Activated T-cell treated with anti-CD3 and anti-CD28 coated beads, Interleukin-2, amount 50 U/mL, for 24 hours (primary cell): ENCODE measurements at regions not wholly inside any gene's neighbourhood (a gene's known extent, or its start where the extent isn't known, plus 50 kb on each side); places are given as distances from the start of the nearest gene placed in this dataset.
"Not testable (repeated sequence)": the region's sequence is repeated elsewhere in the genome, so short reads cannot be mapped to it uniquely, and the experiment has no call there.

Source experiments
- DNase-seq: peaks from one replicate; pipeline ENCODE4 v3.0.0-alpha.2; 2020
- H3K27ac Mint-ChIP-seq: 2 replicates; pipeline ENCODE4 v1.8.0; 2020; ENCODE audit warnings: mild to moderate bottlenecking, mixed read lengths
- H3K27me3 Mint-ChIP-seq: 2 replicates; pipeline ENCODE4 v1.8.0; 2020; ENCODE audit warnings: mixed read lengths
- H3K36me3 Mint-ChIP-seq: 2 replicates; pipeline ENCODE4 v1.8.0; 2020; ENCODE audit warnings: low read depth, mixed read lengths
- H3K4me1 Mint-ChIP-seq: 2 replicates; pipeline ENCODE4 v1.8.0; 2020; ENCODE audit warnings: low read depth, mixed read lengths
- H3K4me3 Mint-ChIP-seq: 2 replicates; pipeline ENCODE4 v1.8.0; 2020; ENCODE audit warnings: mild to moderate bottlenecking, moderate library complexity, mixed read lengths
- H3K9me3 Mint-ChIP-seq: 2 replicates; pipeline ENCODE4 v1.8.0; 2020; ENCODE audit warnings: mixed read lengths

DNA sequence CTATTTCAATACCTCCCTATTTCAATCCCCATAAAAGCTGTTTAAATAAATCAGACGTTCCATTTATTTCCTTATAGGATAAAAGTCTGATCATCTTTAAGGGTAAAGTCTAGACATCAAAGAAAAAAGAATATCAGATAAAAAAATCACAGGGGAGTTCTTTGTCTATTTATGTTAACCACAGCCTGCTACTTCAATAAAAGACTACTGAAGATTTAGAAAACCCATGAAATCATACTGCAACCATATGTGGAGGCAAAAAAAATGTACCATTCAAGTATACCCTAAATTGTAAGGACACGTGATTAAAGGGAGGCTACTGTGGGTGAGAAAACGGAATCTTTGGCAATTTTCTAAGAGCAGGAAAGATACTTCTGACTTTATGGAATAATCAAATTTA lies 108.2 kb upstream of the TNFSF4 start:
- H3K4me3 Mint-ChIP-seq = no peak overlapping the region
- H3K27ac Mint-ChIP-seq = no peak overlapping the region
- DNase-seq = no peak
- peaks cover 5% of the 10 kb centered on the region for H3K4me1 Mint-ChIP-seq
- H3K36me3 Mint-ChIP-seq = no peaks in the 10 kb centered on the region
- H3K27me3 Mint-ChIP-seq = no peaks in the 10 kb centered on the region
- peaks cover 6% of the 10 kb centered on the region for H3K9me3 Mint-ChIP-seq

GRCh38 chr1:173318788-173319187 lies 111.7 kb upstream of the TNFSF4 start:
- no peak overlapping the region for H3K4me3 Mint-ChIP-seq

GRCh38 chr1:173324352-173324751 lies 117.2 kb upstream of the TNFSF4 start:
- peaks cover 12% of the 10 kb centered on the region for H3K36me3 Mint-ChIP-seq
- H3K9me3 Mint-ChIP-seq, H3K4me3 Mint-ChIP-seq, H3K4me1 Mint-ChIP-seq, DNase-seq, H3K27ac Mint-ChIP-seq, H3K27me3 Mint-ChIP-seq: not testable (repeated sequence)

More at GRCh38 chr1:173318788-173319187, 111.7 kb upstream of the TNFSF4 start:
- DNase-seq = no peak
- H3K9me3 Mint-ChIP-seq = peaks cover 5% of the 10 kb centered on the region
- H3K27me3 Mint-ChIP-seq = no peaks in the 10 kb centered on the region
- H3K36me3 Mint-ChIP-seq = peaks cover 9% of the 10 kb centered on the region
- no peak overlapping the region for H3K27ac Mint-ChIP-seq
- H3K4me1 Mint-ChIP-seq = peaks cover 5% of the 10 kb centered on the region

GRCh38 chr1:173327987-173328386 lies 120.9 kb upstream of the TNFSF4 start:
- peaks cover 18% of the 10 kb centered on the region for H3K4me1 Mint-ChIP-seq
- not testable (repeated sequence) for DNase-seq, H3K9me3 Mint-ChIP-seq, H3K27ac Mint-ChIP-seq, H3K27me3 Mint-ChIP-seq, H3K36me3 Mint-ChIP-seq, H3K4me3 Mint-ChIP-seq

DNA sequence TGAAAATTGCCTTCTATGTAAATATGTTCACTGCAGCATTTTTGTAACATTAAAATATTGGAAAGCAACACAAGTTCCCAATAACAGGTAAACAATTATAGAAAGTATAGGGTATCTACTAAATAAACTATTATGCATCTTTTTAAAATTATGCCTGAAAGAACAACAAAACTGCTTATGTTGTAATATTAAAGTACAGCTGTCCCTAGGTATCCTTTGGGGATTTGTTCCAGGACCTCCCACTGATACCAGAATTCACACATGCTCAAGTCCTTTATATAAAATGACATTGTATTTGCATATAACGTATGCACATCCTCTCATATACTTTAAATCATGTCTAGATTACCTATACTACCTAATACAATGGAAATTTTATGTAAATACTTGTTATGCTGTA lies 121.8 kb upstream of the TNFSF4 start:
- Mint-ChIP-seq H3K4me1 (peaks cover 24% of the 10 kb centered on the region), H3K4me3 (no peak overlapping the region), H3K9me3 (peaks cover 2% of the 10 kb centered on the region), H3K27me3 (no peaks in the 10 kb centered on the region), H3K36me3 (peaks cover 4% of the 10 kb centered on the region), H3K27ac (no peak overlapping the region)
- DNase-seq = no peak

DNA sequence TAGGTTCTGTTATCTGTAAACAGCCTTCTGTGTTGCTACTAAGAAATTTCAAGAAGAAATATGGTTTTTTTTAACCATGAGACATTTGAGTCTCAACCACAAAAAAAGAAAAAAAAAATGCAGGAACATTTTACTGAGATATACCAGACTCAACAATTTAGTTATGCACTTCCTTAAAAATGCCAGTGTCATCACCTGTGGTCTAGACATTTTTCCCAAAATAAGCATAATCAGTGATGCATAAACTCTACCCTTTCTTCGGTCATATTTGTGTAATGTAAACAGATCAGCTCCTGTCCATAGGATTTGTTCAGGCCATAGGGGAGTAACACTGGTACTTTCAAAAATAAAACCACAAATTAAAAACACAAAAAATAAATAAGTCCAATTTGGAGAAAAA lies 122.6 kb upstream of the TNFSF4 start:
- Mint-ChIP-seq H3K27ac (no peak overlapping the region), H3K36me3 (no peaks in the 10 kb centered on the region), H3K27me3 (no peaks in the 10 kb centered on the region), H3K4me3 (no peak overlapping the region), H3K4me1 (peaks cover 24% of the 10 kb centered on the region), H3K9me3 (no peaks in the 10 kb centered on the region)
- no peak for DNase-seq

DNA sequence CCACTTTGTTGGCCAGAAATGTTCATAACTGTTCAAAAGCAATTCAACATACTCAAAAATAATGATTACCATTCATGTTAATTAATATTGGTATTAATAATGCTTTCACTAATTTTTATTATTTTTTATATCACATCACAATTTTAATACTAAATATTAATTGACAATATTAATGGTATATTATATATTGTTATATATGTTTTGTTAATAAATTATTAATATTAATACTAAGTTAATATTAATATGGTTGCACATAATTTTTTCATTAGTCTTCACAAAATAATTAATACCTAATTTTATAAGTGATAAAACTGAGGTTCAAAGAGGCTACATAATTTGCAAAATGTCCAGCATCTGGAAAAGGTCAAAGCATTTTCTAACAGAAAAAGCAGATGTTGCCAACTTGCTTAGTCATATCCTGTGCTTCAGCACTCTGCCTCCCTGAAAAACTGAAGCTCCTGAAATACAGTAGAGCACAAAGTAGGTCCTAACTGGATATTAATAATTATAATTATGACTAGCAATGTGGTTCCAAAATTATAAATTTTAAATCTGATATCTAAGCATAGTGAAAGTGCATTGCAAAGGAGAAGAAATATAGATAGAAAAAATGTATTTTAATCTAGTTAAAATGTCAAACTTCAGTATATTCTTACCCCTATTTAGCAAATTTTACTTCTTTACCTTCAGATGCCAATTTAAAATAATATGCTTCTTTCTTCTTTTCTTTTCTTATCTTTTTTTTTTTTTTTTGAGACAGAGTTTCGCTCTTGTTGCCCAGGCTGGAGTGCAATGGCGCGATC lies 123.2 kb upstream of the TNFSF4 start:
- no peaks in the 10 kb centered on the region for H3K36me3 Mint-ChIP-seq
- peak overlapping the region; percentile 26 for H3K4me3 Mint-ChIP-seq
- no peaks in the 10 kb centered on the region for H3K27me3 Mint-ChIP-seq
- H3K27ac Mint-ChIP-seq = no peak overlapping the region
- H3K4me1 Mint-ChIP-seq = peaks cover 24% of the 10 kb centered on the region
- DNase-seq = no peak
- H3K9me3 Mint-ChIP-seq = no peaks in the 10 kb centered on the region

GRCh38 chr1:173330952-173331548 lies 123.9 kb upstream of the TNFSF4 start:
- not testable (repeated sequence) for DNase-seq, H3K27me3 Mint-ChIP-seq, H3K36me3 Mint-ChIP-seq, H3K9me3 Mint-ChIP-seq
- Mint-ChIP-seq H3K4me3 (peak overlapping the region; percentile 26), H3K4me1 (peaks cover 24% of the 10 kb centered on the region), H3K27ac (peak overlapping the region; percentile 66)

- Mint-ChIP-seq H3K9me3 (no peaks in the 10 kb centered on the region), H3K4me3 (no peak overlapping the region), H3K36me3 (no peaks in the 10 kb centered on the region), H3K4me1 (peaks cover 24% of the 10 kb centered on the region), H3K27ac (no peak overlapping the region), H3K27me3 (no peaks in the 10 kb centered on the region)
- DNase-seq = no peak
These were observed 124.9 kb upstream of the TNFSF4 start for GRCh38 chr1:173332026-173332425.

DNA sequence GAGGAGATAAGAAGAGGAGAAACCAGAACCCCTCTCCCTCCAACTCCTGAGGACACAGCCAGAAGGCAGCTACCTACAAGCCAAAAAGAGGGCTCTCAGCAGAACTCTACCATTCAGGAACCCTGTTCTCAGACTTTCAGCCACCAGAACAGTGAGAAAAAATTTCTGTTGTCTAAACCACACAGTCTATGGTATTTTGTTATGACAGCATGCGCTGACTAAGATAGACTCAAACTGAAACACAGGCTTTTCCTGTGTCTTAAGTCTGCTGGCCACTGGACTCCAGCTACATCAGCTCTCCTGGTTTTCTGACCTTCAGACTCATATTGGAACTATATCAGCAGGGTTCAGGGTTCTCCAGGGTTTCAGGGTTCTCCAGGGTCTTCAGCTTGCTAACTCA lies 126.5 kb upstream of the TNFSF4 start:
- Mint-ChIP-seq H3K27me3 (no peaks in the 10 kb centered on the region), H3K4me3 (no peak overlapping the region), H3K9me3 (no peaks in the 10 kb centered on the region), H3K4me1 (peaks cover 24% of the 10 kb centered on the region), H3K36me3 (no peaks in the 10 kb centered on the region), H3K27ac (no peak overlapping the region)
- no peak for DNase-seq

DNA sequence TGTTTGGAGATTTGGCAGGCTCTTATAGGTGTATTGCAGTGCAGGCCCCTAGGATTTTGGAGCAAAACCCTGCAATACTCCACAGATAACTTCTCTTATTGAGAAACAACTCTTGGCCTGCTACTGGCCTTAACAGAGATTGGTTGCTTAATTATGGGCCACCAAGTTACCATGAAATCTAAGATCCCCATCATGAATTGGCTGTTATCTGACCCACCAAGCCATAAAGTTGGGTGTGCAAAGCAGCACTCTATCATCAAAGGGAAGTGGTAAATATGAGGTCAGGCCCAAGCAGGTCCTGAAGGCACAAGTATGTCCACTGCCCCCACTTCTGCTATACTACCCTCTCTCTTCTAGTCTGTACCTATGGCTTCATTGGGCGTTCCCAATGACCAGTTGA lies 130.0 kb upstream of the TNFSF4 start:
- DNase-seq = no peak
- Mint-ChIP-seq H3K4me3 (no peak overlapping the region), H3K36me3 (no peaks in the 10 kb centered on the region), H3K9me3 (no peaks in the 10 kb centered on the region), H3K27ac (no peak overlapping the region), H3K27me3 (no peaks in the 10 kb centered on the region), H3K4me1 (peaks cover 8% of the 10 kb centered on the region)

GRCh38 chr1:173341307-173341706 lies 134.2 kb upstream of the TNFSF4 start:
- H3K9me3 Mint-ChIP-seq = no peaks in the 10 kb centered on the region
- no peaks in the 10 kb centered on the region for H3K4me1 Mint-ChIP-seq
- H3K27ac Mint-ChIP-seq = no peak overlapping the region
- no peaks in the 10 kb centered on the region for H3K36me3 Mint-ChIP-seq
- no peak for DNase-seq
- no peak overlapping the region for H3K4me3 Mint-ChIP-seq
- H3K27me3 Mint-ChIP-seq = no peaks in the 10 kb centered on the region

- Mint-ChIP-seq H3K27ac (no peak overlapping the region), H3K27me3 (no peaks in the 10 kb centered on the region), H3K36me3 (no peaks in the 10 kb centered on the region), H3K4me3 (no peak overlapping the region), H3K9me3 (no peaks in the 10 kb centered on the region), H3K4me1 (no peaks in the 10 kb centered on the region)
- no peak for DNase-seq
These were observed 134.8 kb upstream of the TNFSF4 start for GRCh38 chr1:173341971-173342370.

DNA sequence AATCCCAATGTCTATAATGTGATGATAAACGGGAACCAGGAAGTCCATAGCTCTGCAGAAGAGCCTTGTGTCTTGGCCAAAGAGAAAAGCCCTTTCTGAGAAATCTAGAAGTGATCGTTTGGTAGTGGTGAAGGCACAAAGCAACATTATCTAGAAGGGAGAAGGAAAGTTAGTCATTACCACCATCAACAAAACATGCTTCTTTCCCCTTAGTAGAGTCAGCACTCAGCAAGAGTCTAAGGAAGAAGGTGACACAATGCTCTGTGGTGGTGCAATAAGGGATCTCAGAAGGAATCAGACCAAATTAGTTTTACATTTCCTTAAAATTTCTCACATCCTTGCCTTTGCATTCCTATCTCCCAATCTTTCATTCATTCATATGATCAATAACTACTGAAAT lies 134.4 kb upstream of the PRDX6 start:
- H3K4me1 Mint-ChIP-seq = no peaks in the 10 kb centered on the region
- DNase-seq = no peak
- no peaks in the 10 kb centered on the region for H3K36me3 Mint-ChIP-seq
- H3K27ac Mint-ChIP-seq = no peak overlapping the region
- H3K27me3 Mint-ChIP-seq = no peaks in the 10 kb centered on the region
- no peak overlapping the region for H3K4me3 Mint-ChIP-seq
- no peaks in the 10 kb centered on the region for H3K9me3 Mint-ChIP-seq

GRCh38 chr1:173344034-173344743 lies 132.9 kb upstream of the PRDX6 start:
- Mint-ChIP-seq H3K4me1 (no peaks in the 10 kb centered on the region), H3K9me3 (no peaks in the 10 kb centered on the region), H3K36me3 (peaks cover 4% of the 10 kb centered on the region), H3K27me3 (no peaks in the 10 kb centered on the region), H3K4me3 (no peak overlapping the region), H3K27ac (no peak overlapping the region)
- DNase-seq = no peak
